Ascending aorta (tissue), 2 donors: ENCODE measurements at regions not wholly inside any gene's neighbourhood (a gene's known extent, or its start where the extent isn't known, plus 50 kb on each side); places are given as distances from the start of the nearest gene placed in this dataset.

Experiments
- DNase-seq, 2 donors: peaks; one replicate each; pipeline ENCODE4 v3.0.0-alpha.2; 2019; ENCODE audit warnings: low spot score in 2 of 2
- H3K27ac ChIP-seq, 2 donors: fragments of 200-600 bp; sonication (generic); one replicate each; pipeline ENCODE4 v1.5.1; 2016 to 2017; ENCODE audit warnings: mild to moderate bottlenecking in 1 of 2
- H3K27me3 ChIP-seq: fragments of 200-600 bp; sonication (generic); one replicate; pipeline ENCODE4 v1.5.1; 2017
- H3K36me3 ChIP-seq, 2 donors: fragments of 200-600 bp; sonication (generic); one replicate each; pipeline ENCODE4 v1.5.1; 2016
- H3K4me1 ChIP-seq, 2 donors: fragments of 200-600 bp; sonication (generic); one replicate each; pipeline ENCODE4 v1.5.1; 2016 to 2017; ENCODE audit warnings: mild to moderate bottlenecking in 1 of 2
- H3K4me3 ChIP-seq, 2 donors: fragments of 200-600 bp; sonication (generic); one replicate each; pipeline ENCODE4 v1.5.1; 2016 to 2017; ENCODE audit warnings: mild to moderate bottlenecking in 1 of 2
- H3K9me3 ChIP-seq, 2 donors: fragments of 200-600 bp; sonication (generic); one replicate each; pipeline ENCODE4 v1.5.1; 2016
- intact Hi-C: fragments of 100-400 bp; cut with DNase I; formaldehyde crosslinking; loops from one replicate; pipeline ENCODE4 v1.15.1; 2023
- TF ChIP-seq, protein P1 (sequence below), 3 experiments: fragments of 200-600 bp in 2 of 3; fragments of 450-650 bp in 1 of 3; sonication (generic) in 2 of 3; IDR thresholded peaks; one replicate each; pipeline ENCODE4 v1.5.1; 2016 to 2019; ENCODE audit warnings: antibody characterized with exemption in 3 of 3, mild to moderate bottlenecking in 1 of 3, moderate library complexity in 1 of 3

- no peaks in the 10 kb centered on the region for H3K9me3 ChIP-seq
- intact Hi-C loops = no loop called here
- TF ChIP-seq, protein P1, sequence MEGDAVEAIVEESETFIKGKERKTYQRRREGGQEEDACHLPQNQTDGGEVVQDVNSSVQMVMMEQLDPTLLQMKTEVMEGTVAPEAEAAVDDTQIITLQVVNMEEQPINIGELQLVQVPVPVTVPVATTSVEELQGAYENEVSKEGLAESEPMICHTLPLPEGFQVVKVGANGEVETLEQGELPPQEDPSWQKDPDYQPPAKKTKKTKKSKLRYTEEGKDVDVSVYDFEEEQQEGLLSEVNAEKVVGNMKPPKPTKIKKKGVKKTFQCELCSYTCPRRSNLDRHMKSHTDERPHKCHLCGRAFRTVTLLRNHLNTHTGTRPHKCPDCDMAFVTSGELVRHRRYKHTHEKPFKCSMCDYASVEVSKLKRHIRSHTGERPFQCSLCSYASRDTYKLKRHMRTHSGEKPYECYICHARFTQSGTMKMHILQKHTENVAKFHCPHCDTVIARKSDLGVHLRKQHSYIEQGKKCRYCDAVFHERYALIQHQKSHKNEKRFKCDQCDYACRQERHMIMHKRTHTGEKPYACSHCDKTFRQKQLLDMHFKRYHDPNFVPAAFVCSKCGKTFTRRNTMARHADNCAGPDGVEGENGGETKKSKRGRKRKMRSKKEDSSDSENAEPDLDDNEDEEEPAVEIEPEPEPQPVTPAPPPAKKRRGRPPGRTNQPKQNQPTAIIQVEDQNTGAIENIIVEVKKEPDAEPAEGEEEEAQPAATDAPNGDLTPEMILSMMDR (IDR thresholded peaks at IDR 0.05) = no peak
- no peak for DNase-seq
- no peaks in the 10 kb centered on the region for H3K36me3 ChIP-seq
- no peaks in the 10 kb centered on the region for H3K27me3 ChIP-seq
- no peaks in the 10 kb centered on the region for H3K4me1 ChIP-seq
- H3K4me3 ChIP-seq = no peak overlapping the region
- no peak overlapping the region for H3K27ac ChIP-seq
These were observed 148.8 kb downstream of the FOXL1 start for GRCh38 chr16:86727131-86727530.

- Histone ChIP-seq H3K27ac (no peak overlapping the region), H3K27me3 (no peaks in the 10 kb centered on the region), H3K9me3 (no peaks in the 10 kb centered on the region), H3K36me3 (no peaks in the 10 kb centered on the region), H3K4me3 (no peak overlapping the region), H3K4me1 (no peaks in the 10 kb centered on the region)
- intact Hi-C loops = no loop called here
- no peak for DNase-seq
- TF ChIP-seq, protein P1 (IDR thresholded peaks at IDR 0.05) = no peak
These were observed 149.3 kb downstream of the FOXL1 start for GRCh38 chr16:86727632-86728031.

DNA sequence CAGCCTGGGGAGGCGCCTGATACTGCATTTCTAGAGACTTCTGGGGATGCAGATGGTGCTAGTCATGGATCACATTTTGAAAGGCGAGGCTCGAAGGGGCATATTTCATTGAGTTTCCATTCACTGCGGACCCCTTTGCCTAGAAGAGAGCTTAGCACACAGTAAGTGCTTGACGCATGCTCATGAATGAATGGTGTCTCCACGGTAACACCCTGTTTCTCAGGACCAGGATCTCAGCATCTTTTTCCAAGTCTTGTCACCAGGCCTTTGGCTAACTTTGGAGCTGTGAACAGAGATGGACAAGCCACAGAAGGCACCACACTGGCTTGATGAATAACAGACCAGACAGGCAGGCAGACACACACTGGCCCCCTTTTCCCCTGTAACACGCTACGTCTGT is 151.3 kb downstream of the FOXL1 start:
- H3K36me3 ChIP-seq = no peaks in the 10 kb centered on the region
- no peaks in the 10 kb centered on the region for H3K4me1 ChIP-seq
- TF ChIP-seq, protein P1 (IDR thresholded peaks at IDR 0.05) = no peak
- H3K9me3 ChIP-seq = no peaks in the 10 kb centered on the region
- no peak for DNase-seq
- no peak overlapping the region for H3K27ac ChIP-seq
- intact Hi-C loops = no loop called here
- H3K27me3 ChIP-seq = no peaks in the 10 kb centered on the region
- H3K4me3 ChIP-seq = no peak overlapping the region

DNA sequence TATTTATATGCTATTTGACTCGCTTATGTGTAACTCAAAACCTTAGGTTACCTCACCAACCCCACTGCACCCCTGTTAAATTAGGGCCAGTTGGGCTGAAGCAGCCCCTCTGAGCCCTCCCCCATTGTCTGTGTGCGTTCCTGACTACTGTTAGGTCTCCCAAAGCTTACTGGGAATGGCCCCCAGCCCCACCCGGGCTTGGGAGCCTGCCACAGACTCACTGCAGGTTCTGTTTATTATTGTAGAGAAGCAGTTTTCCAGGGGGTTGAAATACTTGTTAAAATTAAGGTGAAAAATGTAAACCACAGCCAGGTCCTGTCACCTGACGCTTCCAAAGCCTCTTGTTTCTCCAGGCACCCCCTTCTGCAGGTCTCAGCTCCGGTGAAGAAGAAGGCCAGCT is 151.7 kb downstream of the FOXL1 start:
- H3K36me3 ChIP-seq = no peaks in the 10 kb centered on the region
- H3K4me3 ChIP-seq = no peak overlapping the region
- no peak for DNase-seq
- TF ChIP-seq, protein P1 (IDR thresholded peaks at IDR 0.05) = no peak
- no peak overlapping the region for H3K27ac ChIP-seq
- no peaks in the 10 kb centered on the region for H3K4me1 ChIP-seq
- H3K27me3 ChIP-seq = no peaks in the 10 kb centered on the region
- H3K9me3 ChIP-seq = no peaks in the 10 kb centered on the region
- intact Hi-C loops = no loop called here

- TF ChIP-seq, protein P1 (IDR thresholded peaks at IDR 0.05) = no peak
- no peaks in the 10 kb centered on the region for H3K27me3 ChIP-seq
These were observed 152.2 kb downstream of the FOXL1 start for GRCh38 chr16:86730597-86730996.

DNA sequence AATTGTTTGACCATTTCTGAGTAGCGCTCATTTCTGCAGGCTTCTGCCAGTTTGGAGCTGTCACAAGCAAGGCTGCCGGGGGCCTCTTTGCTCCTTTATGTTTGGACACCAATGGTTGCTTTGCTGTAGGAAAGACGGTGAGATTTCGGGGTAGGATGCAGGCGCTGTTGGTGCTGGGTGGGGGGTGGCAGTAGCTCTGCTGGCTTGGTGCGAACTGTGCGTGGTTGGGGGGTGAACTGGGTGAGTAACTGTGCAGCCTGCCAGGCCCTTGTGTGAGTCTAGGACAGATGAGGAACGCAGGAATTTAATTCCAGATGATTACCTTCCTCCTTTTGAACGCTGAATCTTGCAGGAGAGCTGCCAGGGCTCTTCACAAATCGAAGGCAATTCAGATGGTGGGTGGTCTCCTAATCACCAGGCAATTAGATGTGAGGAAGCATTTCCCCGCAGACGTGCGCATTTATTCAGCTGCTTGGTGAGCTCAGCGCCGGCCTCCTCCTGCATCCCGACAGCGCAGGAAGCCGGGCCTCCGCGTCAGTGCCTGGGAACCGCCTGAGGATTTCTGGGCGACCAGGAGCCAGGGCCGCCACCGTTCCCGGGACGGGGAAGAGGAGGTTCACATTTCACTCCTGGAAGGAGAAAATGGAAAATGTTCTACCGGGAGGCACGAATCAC is 154.4 kb downstream of the FOXL1 start:
- DNase-seq = no peak
- H3K4me3 ChIP-seq = no peak overlapping the region
- no peaks in the 10 kb centered on the region for H3K27me3 ChIP-seq
- no peaks in the 10 kb centered on the region for H3K9me3 ChIP-seq
- H3K4me1 ChIP-seq = no peaks in the 10 kb centered on the region
- intact Hi-C loops = no loop called here
- TF ChIP-seq, protein P1 (IDR thresholded peaks at IDR 0.05) = no peak
- H3K36me3 ChIP-seq = peaks cover under 1 to 2% of the 10 kb centered on the region in 2 donors
- H3K27ac ChIP-seq = no peak overlapping the region

More at GRCh38 chr16:86730597-86730996, 152.2 kb downstream of the FOXL1 start:
- Histone ChIP-seq H3K27ac (no peak overlapping the region), H3K4me3 (no peak overlapping the region), H3K4me1 (no peaks in the 10 kb centered on the region), H3K36me3 (no peaks in the 10 kb centered on the region), H3K9me3 (no peaks in the 10 kb centered on the region)
- DNase-seq = no peak
- intact Hi-C loops = no loop called here
